ENCODE measurements at regions not wholly inside any gene's neighbourhood (a gene's known extent, or its start where the extent isn't known, plus 50 kb on each side); places are given as distances from the start of the nearest gene placed in this dataset.
"Not testable (repeated sequence)": the region's sequence is repeated elsewhere in the genome, so short reads cannot be mapped to it uniquely, and the experiment has no call there.

DNA sequence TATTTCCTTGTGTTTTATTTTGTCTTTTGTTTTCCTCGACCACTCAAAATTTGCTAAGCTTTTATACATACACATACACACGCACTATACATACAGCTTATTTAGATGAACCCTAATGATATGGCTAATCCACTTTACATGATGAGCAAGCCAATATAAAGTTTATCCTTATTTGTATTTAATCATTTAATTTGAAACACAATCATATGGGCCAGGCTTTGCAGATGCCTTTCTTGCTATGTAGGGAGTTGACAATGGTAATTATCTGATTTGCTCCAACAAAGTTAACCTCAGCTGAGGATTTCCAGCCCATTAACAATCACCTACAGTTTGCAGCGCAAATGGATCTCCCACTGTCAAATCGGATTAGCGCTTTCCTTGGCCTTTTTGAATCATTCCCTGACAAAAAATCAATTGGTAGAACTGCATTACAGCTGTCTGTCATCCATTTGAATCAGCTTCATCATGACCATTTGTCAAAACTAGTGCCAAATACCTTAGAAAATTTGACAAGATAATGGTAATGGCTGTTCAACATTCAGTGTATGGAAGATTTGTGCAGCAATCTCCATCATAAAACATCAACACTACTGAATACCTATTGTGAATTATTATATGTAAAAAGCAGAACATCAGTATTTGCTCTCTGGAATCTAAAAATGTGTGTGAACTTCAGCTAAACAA lies 352.6 kb downstream of the MRPL39 start:
- DNase-seq (ENCODE audit: low read depth), result no peak

DNA sequence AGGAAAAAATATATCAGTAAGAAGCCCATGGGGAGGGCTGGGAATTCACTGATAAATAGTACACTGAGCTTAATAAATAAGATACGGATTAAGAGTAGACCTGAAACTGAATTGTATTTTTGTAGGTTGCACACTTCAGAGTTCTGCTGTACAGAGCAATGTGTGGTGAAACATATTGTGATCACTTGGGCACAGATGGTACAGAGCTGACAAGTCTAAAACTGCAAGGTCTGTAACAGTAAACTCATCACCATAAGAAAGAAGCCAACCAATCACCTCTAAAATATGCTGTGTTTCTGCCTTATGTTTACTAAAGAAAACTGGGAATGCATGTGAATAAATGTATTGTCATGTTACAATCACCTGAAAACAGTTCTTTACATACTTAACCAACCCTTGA lies 360.7 kb downstream of the MRPL39 start:
- DNase-seq (ENCODE audit: low read depth), result no peak

DNA sequence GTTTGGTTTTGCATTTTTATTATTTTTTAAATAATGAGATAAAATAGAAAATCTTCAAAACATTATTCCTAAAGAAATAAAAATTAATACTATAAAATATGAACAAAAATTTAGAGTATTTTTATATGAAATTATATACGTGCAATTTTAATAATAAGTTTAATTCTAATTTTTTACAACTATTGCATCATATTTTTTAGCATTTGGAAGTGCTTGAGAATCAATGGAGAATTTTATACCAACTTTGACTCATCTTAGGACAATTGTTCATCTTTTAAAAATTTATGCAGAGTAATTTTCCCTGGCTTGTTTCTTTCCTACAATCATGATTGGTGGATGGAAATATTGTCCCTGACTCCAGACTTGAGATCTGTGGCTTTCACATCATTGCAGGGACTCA lies 362.5 kb downstream of the MRPL39 start:
- DNase-seq (ENCODE audit: low read depth), result no peak

DNA sequence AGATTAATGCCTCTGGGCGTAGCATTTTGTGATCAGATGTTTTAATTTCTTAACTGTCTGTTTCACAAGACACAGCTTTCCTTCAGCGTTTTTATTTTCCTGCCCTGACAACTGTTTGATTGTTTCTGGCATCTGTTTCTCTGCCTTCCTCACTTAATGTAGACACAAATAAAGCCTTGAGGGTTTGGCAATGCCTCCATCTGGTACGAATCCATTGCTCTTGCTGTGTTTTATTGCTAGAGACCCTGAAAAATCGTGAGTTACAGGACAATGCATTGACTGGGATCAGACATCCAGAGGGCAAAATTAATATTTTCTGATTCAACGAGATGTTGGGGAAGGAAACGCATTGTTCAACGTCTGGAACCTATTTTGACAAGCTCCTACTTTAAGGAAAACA lies 363.5 kb downstream of the MRPL39 start:
- peak; percentile 0 for DNase-seq (ENCODE audit: low read depth)

DNA sequence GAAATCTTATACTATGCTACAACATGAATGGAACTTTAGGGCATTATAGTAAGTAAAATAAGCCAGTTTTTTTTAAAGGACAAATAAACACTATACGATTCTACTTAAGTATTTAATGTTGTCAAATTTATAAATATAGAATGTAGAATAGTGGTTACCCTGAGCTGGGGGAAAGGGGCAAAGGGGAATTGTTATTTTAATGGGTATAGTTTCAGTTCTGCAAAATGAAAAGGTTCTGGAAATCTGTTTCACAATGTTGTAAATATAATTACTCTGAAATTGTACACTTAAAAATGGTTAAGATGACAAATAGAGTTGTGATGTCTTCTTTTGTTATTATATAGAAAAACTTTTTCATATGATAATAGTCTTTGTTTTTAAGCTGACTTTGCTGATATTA lies 366.3 kb downstream of the MRPL39 start:
- no peak for DNase-seq (ENCODE audit: low read depth)

DNA sequence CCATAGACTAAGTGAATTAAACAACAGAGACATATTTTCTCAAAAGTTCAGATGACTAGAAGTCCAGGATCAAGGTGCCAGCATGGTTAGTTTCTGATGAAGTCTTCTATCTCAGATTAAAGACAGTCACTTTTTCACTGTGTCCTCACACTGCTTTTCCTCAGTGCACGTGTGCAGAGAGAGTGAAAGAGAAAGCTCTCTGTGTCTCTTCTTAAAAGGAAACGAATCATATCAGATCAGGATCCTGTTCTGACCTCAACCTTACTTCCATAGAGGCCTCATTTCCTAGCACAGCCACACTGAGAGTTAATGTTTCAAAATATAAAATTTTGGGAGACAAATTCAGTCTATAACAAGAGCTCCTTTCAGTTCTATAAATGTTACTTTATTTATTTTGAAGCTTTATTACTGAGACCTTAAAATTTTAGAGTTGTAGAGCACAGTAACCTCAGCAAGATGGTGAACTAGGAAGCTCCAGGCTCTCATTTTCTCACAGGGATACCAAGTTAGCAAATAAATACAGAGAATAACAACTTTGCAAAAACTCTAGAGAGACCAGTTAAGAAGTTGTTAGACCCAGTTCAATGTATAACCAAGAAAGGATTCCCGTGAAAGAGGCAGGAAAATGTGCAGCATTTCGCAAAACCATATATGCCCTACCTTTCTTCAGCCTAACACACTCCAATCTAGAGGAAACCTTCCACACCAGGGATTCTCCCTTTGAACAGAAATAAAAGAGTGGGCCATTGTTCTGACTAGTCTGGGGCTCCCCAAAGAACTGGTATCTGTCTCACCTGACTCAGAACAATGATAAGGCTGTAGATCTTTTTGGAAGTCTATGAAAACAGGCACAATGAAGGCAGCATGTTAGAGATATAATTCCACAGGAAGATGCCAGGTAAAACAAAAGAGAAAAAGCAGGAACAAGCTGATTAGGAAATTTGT lies 372.2 kb downstream of the MRPL39 start:
- DNase-seq (ENCODE audit: low read depth), result no peak

DNA sequence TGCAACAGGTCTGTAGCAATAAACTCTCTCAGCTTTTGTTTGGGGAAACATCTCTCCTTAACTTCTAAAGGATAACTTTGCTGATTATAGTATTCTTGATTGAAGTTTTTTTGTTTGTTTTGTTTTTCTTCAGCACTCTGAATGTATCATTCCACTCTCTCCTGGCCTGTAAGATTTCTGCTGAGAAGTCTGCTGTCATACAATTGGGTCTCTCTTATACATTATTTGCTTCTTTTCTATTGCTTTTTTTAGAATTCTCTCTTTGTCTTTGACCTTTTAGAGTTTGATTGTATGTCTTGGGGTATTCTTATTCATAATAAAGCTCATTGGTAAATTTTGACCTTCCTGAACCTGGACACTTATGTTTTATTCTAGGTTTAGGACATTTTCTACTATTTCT lies 386.3 kb downstream of the MRPL39 start:
- DNase-seq (ENCODE audit: low read depth), result no peak

DNA sequence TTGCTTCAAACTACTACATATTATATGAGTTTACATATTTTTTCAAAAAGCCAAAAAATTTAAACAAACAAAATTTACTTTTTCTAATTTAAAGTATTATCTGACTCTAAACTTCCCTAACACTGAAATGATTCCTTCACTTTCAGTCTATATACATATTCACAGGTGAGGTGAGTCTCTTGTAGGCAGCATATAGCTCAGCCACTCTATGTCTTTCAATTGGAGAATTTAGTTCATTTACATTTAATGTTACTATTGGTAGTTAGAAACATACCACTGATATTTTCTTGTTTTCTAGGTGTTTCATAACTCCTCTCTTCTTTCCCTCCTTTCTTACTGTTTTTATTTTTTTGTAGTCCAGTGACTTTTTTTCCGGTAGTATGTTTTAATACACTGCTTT lies 387.1 kb downstream of the MRPL39 start:
- no peak for DNase-seq (ENCODE audit: low read depth)

DNA sequence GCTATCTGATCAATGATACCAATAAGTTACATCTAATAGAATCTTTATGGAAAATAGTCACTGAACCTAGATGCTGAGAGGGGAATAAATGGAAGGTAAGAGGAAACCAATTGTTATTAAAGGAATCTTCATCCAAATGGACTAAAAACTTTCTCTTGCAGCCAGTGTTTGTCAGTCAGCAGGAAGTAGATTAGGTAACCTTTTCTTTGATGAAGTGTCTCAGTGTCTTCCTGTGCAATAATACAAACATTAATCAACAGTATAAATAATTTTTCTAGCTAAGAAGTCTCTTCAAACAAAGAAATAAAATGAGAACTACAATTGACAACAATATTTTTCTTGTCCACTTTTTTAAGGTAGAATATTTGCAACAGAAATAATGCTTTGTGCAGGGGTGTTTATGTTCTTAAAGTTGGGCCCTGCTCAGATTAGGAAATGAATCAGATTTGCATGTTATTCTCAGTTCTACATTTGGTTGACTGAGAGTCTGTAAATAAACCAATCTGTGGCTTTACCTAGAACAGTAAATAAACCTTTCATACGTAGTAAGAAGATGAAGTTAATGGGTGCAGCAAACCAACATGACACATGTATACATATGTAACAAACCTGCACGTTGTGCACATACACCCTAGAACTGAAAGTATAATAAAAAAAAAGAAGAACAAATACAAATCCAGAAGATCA lies 391.4 kb downstream of the MRPL39 start:
- DNase-seq (ENCODE audit: low read depth), result no peak

DNA sequence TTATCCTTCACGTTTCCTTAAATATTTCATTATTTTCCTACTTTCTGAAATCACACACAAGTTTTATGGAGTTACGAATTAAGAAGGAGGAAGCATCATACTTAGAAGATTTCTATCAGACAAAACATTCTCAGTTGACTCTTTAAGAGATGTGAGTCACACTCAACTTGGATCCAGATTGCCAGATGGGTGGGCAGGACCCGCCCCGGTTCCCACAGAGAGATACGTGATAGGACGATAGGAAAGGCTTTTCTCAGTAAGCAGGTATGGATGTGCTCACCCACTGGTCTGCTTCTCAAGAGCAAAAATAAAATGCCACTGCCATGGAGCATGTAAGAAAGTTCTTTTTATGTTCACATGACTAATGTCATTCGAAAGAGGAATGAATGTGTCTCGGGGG lies 392.6 kb downstream of the MRPL39 start:
- no peak for DNase-seq (ENCODE audit: low read depth)

DNA sequence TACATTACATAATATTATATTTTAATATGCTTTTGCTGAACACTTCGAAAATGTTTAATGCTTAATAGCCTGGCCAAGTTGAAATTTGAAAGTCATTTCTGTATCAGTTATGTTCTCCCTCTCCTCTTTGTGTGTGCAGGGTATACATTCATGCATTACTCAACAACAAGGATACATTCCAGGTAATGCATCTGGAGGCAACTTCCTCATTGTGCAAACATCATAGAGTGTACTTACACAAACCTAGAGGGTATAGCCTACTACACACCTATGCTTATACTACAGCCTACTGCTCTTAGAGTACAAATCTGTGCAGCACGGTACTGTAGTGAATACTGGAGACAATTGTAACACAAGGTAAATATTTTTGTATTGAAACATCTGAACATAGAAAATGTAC lies 407.3 kb downstream of the MRPL39 start:
- DNase-seq (ENCODE audit: low read depth), result no peak

DNA sequence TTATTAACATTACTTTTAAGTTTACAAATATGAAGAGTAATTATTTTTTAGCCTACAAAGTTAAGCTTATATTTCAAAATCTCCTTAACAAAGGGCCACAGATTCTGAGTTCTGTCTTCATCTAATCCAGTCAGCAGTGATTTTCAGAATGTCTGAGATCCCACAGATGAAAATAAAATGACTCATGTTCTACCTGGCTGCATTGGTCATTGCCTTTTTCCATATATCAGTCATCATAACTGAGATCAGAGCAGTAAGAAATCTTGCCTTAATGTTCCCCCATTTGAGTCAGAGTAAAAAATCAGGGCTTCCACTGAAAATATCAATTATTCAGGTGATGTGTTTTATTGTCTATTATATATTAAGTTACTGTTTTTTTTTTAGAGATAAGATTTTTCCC lies 416.1 kb downstream of the MRPL39 start:
- DNase-seq (ENCODE audit: low read depth), result no peak

DNA sequence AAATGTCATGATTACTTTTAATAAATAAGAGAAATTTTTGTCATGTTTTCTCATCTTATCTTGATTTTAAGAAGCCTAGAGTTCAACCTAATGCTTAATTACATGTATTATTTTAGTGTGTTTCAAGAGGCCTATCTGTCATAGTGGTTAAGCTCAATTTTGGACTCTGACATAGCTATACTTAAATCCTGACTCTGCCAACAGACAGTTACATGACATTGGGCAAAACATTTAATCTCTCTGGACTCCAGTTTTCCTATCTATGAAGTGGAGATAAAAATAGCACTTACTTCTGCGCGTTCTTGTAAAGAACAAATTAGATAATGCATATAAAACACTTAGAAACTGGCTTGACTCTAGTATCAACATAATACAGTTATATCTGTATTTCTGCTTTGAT lies 417.8 kb downstream of the MRPL39 start:
- no peak for DNase-seq (ENCODE audit: low read depth)

DNA sequence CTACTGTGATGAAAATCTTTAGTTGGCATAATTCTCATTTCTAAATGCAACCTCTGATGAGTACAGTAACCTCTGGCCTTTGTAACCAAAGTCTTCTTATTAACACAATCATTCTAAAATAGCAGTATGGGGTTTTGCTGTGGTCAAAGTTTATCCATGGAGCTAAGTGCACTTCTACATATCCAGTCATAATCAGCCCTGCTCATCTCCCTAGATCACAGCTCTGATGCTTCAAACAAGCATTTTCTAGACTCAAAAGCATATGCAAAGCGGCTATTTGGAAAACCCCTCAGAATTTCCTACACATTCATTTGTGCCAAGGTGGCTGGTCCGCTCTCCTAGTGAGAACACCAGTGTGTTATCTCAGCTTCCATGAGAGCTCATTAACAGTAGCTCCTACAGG lies 418.6 kb downstream of the MRPL39 start:
- DNase-seq (ENCODE audit: low read depth), result no peak

DNA sequence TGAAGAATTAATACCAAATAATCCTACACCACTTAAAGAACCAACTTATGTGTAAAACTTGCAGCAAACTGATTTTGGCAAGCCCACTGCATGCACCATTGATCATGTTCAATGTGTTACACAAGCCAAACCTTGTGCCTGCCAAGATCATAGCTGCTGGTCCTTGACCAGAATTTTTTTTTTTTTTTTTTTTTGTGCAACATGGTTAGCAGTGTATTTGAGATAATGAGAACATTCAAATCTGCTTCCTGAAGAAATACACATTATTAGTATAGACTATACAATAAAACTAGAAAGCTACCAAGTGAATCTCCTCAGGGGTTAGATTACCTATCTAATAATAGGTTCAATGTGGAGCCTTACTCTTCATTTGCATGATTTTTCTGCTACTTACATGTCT lies 421.0 kb downstream of the MRPL39 start:
- no peak for DNase-seq (ENCODE audit: low read depth)

DNA sequence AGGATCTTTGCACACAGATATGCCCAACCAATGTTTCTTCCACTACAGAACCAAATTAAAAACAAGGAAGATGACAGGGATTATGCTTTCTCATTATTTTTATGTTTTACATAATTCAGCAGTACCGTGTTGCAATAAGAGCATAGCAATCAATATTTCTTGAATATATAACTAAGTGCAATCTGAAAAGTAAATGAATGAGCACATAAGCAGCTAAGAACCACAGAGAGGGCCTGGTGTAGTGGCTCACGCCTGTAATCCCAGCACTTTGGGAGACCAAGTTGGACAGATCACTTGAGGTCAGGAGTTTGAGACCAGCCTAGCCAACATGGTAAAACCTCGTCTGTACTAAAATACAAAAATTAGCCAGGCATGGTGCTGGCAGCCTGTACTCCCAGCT lies 423.7 kb downstream of the MRPL39 start:
- DNase-seq (ENCODE audit: low read depth), result no peak

DNA sequence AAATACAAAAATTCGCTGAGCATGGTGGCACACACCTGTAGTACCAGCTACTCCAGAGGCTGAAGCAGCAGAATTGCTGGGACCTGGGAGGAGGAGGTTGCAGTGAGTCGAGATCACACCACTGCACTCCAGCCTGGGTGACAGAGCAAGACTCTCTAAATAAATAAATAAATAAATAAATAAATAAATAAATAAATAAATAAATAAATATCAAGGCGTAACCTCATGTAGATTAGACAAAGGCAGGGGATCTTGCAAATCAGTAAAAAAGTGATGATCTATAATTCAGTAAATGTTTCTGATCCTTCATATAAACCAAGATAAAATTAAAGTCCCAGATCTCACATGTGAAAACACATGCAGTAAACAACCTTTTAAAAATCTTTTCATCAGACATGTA lies 425.6 kb downstream of the MRPL39 start:
- DNase-seq (ENCODE audit: low read depth), result not testable (repeated sequence)

DNA sequence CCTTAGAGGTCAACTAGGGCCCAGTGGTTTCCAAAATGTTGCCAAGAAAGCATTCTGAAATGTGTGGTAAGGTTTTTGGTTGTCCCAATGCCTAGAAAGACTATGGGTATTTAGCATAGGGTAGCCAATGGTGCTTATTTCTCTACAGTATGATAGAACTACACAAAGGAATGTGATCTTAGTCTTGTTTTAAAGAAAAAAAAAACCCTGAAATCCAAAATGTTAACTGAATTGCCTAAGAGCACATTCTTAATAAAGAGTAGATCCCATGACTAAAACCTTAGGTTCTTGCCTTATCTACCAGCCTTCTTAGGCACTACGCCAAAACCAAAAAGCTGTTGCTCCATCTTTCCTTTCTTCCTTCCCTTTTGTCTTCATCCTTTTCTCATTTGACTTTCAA lies 428.2 kb downstream of the MRPL39 start:
- DNase-seq (ENCODE audit: low read depth), result no peak

DNA sequence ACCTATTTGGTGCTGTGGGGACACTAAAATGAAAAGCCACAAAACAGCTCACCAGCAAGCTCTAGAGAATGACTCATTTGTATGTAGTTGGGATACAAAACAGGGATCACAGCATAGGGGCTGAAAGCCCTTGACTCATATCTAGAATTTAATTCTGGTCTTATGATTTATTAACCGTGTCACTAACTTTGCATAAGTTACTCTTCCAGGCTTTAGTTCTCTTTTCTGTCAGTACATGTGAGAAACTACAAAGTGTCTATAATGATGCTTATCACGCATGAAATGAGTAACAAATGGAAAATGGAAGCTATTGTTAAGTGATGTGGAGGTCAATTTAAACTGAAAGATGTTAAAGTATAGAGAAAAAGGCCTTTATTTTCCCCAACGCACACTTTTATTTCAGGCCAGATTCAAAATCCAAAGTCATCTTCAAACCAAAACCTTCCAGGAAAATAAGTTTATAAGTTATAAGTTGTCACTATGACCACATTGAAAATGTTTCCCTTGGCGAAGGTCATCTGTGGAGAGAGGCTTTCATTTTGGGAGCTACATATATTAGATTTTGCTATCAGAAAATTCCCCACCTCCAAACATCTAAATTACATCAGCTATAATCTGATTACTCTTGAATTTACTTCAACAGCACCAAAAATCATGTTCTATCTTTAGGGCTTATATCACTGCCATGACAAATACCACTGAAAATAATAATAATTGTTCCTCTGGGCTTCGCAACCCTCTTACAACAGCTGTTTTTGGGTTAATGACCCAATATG lies 430.5 kb downstream of the MRPL39 start:
- no peak for DNase-seq (ENCODE audit: low read depth)

DNA sequence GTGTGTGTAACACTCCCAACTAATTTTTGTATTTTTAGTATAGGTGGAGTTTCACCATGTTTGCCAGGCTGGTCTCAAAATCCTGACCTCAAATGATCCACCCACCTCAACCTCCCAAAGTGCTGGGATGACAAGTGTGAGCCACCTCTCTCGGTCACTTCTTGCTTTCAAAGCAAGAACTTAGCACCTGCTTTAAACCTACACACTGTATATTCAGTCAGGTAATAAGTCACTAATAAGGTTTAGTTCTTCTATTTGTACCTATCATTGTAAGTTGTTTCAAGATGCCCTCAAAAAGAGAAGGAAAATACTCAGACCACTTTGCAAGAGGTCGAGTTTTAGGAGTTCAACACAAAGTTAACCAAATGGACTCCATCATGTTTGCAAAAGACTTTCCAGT lies 431.3 kb downstream of the MRPL39 start:
- DNase-seq (ENCODE audit: low read depth), result no peak

DNA sequence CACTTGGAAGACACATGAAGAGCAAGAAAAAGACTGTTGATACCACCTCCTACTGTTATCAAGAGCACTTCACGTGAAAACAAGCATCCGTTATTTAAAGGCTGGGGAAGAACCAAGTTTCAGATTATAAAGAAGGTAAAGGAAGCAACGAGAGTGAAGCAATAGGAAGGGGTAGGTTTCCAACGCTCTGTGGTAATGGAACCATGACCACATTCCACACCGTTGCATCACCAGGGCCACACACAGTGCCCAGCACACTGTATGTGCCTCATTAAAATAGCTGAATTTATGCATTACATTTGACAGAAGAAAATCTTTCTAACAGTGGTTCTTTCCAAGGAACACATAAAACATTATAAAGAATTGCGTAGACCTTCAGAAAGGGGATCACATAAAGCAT lies 435.8 kb downstream of the MRPL39 start:
- no peak for DNase-seq (ENCODE audit: low read depth)
